ENCODE measurements at regions not wholly inside any gene's neighbourhood (a gene's known extent, or its start where the extent isn't known, plus 50 kb on each side); places are given as distances from the start of the nearest gene placed in this dataset.

DNA sequence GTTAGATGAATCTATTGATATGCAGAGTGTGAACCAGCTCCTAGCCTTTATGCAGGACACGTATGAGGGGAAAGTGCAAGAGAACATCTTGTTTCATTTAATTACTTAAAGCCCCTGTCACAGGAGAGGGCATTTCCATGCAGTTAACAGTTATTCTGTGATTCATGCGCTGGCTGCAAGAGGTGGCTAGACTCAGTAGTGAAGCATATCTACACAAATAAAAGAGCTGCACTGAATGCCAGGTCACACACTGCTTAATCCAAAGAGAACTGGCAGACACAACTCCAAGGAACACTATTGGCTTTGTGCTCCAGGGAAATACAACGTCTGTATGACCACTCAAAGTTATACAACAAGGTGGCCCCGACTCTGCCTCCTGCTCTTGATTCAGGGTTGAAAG, 394.1 kb downstream of the C12orf75 start:
- TF ChIP-seq POLR2A (IDR thresholded peaks at IDR 0.05; ENCODE audit: low read depth, low read length) = no peak
- no peak for TF ChIP-seq POLR2AphosphoS2 (IDR thresholded peaks at IDR 0.05; ENCODE audit: low read depth, low read length)
- TF ChIP-seq FOXK2 (IDR thresholded peaks at IDR 0.05) = no peak
- no peak for TF ChIP-seq SMC3 (IDR thresholded peaks at IDR 0.05; ENCODE audit: borderline replicate concordance, low read length)
- TF ChIP-seq ESRRA (IDR thresholded peaks at IDR 0.05; ENCODE audit: low read length) = no peak
